Forelimb muscle (tissue), 1 donor: ENCODE measurements at regions not wholly inside any gene's neighbourhood (a gene's known extent, or its start where the extent isn't known, plus 50 kb on each side); places are given as distances from the start of the nearest gene placed in this dataset.

ENCODE experiments used
- DNase-seq: peaks from one replicate; pipeline ENCODE4 v3.0.0-alpha.2; 2013; ENCODE audit warnings: low read depth

DNA sequence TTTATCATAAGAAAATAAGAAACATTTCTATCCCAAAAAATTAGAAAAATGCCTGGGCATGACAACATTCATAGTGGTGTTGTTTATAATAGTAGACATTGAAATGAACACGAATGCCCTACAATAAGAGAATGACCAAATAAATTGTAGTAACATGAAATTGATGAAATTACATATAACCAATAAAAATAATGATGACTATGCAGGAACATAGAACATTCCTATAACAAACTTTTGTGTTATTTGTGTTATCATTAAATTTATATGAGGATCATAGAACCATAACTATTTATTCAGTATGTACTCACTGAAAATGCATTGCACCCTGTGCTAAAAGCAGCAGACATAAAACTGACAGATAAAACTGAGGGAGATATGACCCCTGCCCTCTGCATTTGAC, 399.7 kb downstream of the CBLN4 start:
- no peak for DNase-seq

DNA sequence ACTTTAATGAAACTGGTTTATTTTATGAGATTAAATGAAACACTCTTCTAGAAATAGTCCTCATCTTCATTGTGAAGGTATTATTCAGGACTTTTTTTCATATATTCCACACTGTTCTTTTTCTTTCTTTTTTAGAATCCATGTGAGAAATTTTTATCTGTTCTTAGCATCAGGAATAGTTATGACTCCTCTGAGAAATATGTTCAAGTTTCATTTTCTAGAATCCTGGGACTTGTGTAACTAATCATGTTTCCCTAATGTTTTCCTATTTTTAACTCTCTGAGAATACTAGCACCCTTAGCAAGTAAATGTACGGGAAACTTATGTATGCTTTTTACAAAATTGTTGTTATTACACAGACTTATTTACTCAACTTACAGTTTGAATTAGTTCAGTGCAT, 407.8 kb downstream of the CBLN4 start:
- DNase-seq: no peak

DNA sequence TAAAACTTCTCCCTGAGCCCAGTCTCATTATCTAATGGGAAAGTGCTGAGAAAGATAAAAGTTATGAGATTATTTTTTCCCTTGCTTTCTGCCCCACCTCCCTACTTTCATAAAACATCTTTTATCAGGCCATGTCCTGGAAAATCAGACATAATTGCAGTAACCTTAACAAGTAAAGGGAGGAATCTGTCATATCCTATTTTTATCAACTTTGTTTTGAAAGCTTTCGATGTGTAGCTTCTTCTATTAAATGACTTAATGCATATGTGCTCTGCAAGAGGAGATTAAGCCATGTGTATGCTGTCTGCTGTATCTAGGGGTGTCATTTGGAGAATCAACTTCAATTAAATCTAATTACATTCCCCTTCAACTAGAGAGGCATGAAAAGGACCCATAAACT, 408.9 kb downstream of the CBLN4 start:
- DNase-seq: no peak

DNA sequence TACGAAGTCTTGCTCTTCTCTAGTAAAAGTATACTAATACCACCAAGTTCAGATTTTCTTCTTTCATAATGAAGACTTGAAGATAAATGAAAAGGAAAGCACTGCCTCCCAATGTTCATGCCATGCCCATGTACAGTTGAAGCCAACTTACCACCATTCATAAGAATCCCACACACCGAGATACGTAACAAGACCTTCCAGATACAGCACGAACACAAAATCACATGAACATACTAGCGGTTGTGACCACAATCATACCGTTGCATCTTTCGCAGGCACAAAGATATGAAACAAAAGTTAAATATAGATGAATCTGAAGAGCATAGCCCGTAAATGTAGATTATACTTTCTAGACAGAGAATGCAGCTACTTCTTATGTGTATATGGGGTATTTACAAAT, 412.5 kb downstream of the CBLN4 start:
- no peak for DNase-seq

DNA sequence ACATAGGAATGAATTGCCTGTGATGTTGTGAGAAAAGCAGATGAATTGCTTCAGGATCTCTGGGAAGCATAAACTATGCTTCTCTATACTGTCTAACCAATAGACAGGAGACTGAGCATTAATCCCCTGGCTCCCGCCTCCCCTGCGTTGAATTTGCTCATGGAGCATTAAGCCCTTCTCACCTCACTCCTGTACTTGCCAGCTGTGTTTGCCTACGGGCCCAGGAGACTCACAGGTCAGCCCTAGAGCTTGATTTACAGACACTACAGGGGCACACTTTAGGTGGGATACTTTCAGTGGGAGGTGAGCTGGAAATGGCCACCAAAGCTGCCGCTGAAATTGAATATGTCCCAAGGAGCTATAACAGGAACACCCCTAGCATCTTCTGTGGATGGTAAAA, 418.7 kb downstream of the CBLN4 start:
- no peak for DNase-seq

DNA sequence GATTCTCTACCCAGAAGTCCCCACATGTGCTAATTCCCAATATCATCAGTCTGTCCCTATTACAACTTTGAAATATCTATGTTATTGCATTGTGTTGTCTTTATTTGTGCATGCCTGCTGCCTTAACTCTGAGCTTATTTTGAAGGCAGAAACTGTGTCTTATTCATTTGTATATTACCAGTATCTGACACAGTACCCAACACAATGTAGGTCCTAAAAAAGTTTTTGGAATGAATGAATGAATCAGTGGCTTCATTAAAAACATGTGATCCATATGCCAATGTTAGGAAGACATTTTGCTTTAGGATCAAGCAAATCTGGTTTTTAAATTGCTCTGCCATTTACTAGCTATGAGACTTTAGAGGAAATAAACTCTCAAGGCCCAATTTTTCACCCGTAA, 420.4 kb downstream of the CBLN4 start:
- DNase-seq: no peak

DNA sequence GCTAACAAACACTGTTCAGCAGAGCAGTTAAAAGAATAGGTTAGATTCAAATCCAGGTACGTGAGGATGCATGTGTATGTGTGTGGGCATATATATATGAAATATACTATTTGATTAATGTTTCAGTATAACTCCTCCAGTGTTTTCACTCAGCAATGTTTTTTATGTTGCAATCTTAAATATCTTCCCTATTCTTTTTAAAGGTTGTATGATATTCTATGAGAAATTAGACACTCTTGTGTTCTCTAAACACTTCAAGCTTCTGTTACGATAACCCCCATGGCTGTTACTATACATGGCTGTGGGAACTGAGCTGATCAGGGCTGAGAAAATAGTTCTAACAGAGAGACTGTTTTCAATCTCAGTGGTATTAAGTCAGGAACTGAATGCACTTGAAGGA, 421.0 kb downstream of the CBLN4 start:
- DNase-seq: no peak

DNA sequence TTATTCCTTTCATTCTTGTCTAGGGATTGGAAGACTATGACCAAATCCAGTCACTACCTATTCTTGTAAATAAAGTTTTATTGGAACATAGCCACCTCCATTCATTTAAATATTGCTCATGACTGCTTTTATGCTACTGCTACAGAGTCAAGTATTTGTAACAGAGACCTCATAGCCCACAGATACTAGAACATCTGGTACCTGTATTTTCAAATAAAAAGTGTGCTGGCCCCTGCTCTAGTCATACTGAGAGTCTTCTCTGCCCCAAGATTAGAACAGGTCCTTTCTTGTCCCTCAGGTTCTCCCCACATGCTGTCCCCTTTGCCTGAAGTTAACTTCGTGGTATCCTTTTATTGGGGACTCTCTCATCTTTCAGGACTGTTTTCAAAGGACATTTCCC, 422.3 kb downstream of the CBLN4 start:
- DNase-seq: no peak

DNA sequence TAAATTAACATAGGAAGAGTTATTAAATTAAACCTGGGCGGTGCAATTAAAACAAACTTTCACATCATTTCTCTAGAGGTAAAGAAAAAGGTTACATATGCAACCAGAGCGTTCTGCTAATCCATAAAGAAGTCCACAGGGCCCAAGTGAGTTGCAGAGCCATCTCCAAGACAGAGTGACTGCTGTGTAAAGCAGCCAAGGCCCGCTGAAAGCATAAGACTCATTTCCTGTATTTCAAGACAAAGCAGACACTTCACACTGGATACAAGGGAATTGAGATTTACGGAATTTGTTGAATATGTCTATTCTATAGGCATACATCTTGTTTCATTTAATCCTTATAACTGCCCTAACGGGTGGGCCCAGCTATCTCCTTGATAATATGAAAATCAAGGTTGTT, 422.8 kb downstream of the CBLN4 start:
- DNase-seq: no peak

DNA sequence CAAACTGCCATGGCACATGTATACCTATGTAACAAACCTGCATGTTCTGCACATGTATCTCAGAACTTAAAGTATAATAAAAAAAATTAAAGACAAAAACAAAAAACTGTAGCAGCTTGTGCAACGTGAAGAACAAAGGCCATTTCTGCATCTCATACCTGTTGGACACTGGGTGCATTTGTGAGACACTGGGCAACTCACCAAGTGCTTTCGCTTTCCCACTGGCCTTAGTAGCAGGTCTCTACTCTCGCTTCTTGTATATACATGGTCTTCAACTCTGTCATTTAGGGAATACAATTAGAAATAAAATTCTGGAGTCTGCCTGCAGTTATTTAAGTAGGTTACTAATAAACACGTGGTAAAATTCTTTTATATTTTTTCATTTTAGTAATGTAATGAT, 423.8 kb downstream of the CBLN4 start:
- DNase-seq: no peak

DNA sequence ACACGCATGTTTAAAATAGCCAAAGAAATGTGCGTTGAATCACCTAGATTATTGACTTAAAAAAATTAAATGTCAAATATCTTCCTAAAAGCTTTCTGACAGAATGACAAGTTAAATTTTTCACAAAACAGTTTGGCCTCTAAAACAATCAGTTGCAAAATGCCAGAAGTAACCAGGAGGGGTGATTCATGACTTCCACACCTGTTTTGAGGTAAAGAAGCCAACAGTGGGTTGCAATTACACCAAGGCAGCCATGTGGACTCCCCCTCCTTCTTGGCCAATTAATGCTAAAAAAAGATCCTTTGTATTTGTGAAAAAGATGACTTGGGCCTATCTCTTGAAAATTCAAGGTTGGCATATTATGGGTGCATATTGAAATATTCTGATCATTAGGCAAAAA, 424.8 kb downstream of the CBLN4 start:
- DNase-seq: no peak

DNA sequence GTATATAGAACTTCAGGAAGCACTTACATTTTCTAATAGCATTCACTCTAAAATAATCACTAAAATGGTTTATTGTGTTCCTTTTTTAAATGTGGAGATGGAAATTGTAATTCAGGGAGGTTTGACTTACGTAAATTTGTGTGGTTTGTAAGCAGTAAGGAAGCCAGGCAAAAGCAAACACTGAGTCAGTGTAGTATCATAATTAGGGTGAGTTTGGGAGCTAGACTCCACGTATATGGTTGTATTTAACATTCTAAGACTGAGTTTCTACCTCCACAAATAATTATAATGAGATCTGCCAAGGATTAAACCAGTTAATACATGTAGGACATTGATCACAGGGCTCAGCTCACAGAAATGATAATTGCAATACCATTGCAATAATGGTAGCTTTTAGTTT, 425.5 kb downstream of the CBLN4 start:
- no peak for DNase-seq

DNA sequence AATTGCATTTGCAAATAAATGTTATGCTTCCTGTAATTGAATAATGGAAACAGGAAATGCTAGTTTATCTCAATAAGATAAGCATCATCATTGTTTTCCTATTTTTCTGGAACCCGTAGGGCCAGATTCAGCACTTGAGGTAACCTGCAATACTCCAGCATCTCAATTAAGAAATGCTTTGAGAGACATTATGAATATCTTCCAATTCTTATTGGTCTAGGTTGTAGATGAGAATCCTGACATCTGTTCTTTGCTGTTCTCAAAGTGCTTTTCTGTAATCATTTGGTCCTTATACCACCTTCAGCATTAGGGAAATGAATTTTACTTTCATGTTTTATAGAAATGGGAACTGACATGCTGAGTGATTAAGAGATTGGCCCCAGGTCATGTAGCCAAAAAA, 428.3 kb downstream of the CBLN4 start:
- DNase-seq: no peak

DNA sequence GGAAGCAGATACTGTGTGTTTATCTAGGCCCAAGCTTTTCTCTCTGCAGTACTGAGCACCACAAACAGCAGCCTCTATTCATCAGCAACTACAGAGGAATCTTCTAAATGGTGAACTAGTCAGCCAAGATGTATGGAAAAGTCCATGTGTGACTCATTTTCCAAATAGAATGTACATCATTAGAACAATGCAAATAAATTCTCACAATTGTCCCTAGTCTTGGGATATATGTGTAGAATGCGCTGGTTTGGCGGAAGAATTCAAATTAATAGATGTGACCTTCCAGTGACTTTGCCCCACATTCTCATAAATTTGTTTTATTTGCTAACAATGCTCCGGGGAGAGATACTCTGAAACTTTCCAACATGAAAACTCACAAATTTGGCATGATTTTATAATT, 436.2 kb downstream of the CBLN4 start:
- DNase-seq: peak; percentile 11

DNA sequence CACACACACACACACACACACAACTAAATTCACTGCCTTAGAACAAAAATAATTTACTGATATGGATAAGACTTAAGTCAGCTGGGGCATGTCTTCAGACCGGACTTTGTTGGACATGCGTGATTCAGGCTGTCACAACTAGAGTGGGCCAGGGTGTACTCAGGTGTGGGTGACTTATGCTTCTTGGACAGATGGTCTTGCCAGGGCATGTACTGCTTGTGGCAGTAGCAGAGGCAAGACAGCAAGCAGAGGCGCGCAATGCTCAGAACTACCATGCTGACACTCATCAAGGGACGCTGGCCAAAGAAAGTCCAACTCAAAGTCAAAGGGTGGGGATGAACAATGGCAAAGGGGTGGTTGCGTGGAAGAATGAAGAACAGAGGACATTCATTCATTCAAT, 437.5 kb downstream of the CBLN4 start:
- DNase-seq: no peak

DNA sequence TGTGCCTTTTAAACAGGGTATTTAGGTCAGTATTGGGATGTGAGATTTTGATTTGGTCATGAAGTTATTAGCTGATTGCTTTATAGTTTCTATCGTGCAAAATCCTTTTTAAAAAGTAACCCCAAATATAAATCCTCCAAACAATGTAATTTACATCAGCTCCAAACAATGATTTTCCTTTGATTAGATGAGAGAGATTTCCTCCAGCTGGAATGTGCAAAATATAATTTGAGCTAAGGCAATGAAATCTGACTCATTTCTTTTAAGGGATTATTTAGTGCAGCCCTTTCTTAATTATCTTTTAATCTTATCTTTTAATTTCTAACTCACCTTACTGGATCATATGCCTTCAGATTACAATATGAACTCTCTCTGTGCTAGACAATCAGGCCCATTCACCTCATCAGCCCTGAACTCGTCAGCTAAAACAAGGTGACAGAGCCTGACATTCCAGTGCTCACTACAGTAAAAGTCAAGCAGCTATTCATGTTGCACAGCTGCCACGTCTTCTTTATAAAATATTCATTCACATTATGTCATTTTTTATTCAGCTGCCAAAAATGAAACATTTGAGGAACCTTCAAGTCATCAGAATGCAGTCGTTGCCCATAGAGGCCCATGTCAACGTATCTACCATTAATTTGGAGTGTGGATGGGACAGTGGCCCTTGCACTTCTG, 440.1 kb downstream of the CBLN4 start:
- DNase-seq: no peak

DNA sequence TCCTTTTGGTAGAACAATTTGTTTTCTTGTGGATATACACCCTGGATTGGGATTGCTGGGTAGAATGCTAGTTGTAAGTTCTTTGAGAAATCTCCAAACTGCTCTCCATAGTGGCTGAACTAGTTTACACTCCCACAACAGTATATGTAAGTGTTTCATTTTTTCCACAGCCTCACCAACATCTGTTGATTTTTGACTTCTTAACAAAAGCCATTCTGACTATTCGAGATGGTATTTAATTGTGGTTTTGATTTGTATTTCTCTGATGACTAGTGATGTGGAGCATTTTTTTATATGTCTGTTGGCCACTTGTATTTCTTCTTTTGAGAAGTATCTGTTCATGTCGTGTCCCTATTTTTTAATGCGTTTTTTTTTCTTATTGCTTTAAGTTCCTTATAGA, 444.1 kb downstream of the CBLN4 start:
- no peak for DNase-seq

DNA sequence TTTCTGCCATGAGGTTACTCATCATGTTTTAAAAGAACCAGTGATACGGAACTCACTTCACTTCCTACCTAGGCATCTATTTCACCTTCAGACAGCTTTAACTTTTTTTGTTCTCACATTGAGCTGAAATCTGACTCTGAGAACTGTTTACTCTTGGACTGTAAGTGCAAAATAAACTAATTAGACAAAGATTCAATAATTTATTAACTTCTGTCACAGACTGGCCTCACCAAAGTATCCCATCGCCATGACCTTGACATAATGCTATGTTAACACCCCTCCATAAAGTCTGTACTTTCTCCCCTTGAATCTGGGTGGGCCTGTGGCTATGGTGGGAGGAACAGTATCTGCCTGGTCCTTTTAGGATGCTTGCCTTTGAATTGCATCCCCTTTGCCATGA, 448.1 kb downstream of the CBLN4 start:
- no peak for DNase-seq

DNA sequence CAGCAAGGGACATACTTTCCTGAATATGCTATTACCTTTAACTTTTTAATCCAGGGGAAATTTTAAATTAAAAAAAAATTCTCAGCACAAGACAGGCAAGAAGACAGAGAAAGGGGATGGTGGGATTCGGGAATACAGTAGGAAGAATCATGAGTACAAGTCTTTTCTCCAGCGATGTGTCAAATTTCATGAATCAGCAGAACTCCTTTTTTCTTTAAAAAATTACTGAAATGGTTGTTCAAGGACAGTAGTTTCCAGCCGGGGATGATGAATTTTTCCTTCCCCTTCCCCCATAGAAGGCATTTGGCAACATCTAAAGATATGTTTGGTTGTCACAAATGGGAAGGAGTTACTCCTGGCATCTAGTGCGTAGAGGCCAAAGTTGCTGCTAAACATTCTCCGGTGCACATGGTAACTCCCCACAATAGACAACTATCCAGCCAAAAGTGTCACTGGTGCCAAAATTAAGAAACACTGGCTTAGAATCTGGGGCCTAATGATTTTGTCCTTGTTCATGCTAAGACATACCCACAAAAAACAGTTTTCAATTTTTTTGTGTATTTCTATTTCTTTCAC, 450.2 kb downstream of the CBLN4 start:
- no peak for DNase-seq

DNA sequence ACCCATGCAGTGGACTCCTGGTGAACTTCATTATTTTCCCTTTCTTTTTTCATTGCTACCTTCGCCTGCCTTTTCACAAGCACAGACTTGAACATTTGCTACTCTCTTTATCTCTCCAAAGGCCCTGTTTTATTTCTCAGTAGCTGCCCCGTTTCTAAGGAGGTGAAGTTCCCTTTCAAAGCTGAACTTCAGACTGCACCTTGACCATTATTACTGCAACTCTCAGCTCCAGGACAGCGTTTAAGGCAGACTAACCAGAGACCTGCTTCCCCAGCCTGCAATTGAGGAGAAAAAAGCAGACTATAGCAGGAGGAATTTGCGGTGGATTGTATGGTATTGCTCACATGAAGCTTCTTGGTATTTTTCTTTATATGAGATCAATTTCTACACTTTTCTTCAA, 460.7 kb downstream of the CBLN4 start:
- no peak for DNase-seq

DNA sequence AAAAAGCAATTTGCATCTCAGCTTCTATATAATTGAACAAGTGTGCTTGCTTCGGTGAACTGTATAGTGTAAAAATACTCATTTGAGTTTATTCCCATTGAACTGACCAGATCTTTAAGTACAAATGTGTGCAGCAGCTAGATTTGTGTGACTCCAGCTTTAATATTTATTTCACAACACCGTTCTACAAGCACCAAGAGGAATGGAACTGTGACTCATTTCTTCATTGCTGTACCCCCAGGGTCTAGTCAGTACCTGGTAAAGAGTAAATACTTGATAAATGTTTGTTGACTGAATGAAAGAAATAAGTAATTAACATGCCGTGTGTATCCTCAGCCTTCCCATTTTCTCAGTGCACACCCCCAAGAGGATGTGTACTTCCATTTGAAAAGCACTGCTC, 464.8 kb downstream of the CBLN4 start:
- DNase-seq: no peak

DNA sequence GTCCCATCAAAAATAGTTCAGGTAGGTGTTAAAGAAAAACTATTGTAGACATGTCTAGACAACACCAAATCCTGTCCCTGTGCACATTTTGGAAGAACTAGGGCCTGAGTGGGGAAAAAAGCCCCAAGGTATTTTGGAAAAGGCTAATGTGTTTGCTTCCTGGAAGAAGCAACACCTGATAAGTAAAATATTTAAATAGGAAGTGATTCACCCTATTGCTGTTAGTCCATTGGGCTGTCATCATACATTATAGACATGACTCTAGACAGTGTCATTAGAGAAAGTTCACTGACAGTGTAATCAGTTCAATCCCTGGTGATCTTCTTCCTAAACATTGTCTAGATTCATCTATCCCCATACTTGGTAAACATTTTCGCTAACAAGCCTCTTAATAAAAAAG, 465.3 kb downstream of the CBLN4 start:
- no peak for DNase-seq

DNA sequence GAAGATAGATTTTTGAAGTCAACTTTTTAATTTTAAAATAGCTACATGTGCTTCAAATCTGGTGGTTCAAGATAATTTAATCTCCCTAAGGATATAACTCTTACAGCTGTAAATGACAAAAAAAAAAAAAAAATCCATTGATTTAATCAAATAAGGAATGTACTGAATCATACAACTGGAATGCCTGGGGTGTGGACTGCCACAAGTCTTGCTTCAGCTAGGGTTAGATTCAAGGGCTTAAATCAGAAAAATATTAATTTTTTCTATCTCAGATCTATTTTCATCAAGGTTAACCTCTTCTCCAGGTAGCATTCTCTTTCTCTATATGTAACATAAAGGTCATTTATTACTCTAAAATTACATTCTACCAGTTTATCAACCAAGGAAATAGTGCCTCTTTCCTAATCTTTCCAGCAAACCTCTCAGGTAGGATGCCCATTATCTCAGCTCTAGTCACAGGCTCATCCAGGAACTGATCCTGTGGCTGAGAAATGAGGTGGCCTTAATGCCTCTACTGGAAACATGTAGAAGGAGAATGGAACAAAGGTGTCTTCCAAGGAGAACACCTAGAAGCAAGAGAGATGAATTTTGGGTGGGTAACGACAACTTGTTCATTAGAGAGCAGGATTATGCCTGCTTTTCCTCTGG, 466.9 kb downstream of the CBLN4 start:
- DNase-seq: no peak

DNA sequence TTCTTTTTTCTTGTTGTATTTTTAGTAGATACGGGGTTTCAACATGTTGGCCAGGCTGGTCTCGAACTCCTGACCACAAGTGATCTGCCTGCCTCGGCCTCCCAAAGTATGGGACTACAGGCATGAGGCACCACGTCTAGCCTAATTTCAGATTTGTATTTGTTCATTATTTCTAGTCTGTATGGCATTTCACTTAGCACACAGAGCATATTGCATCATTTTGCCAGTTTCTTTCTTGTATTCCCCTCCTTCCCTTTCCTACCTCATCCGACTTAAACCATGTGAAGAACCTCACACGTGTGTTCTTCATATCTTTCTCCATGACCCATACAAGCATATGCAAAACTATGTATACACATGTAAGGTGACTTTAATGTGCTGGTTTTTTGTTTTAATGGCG, 470.0 kb downstream of the CBLN4 start:
- no peak for DNase-seq
